Midbrain (tissue), 1 donor: ENCODE measurements at regions not wholly inside any gene's neighbourhood (a gene's known extent, or its start where the extent isn't known, plus 50 kb on each side); places are given as distances from the start of the nearest gene placed in this dataset.
"Not testable (repeated sequence)": the region's sequence is repeated elsewhere in the genome, so short reads cannot be mapped to it uniquely, and the experiment has no call there.

Source experiments
- DNase-seq: peaks from one replicate; lab custom pipeline; 2025; lab: John Stamatoyannopoulos, UW

DNA sequence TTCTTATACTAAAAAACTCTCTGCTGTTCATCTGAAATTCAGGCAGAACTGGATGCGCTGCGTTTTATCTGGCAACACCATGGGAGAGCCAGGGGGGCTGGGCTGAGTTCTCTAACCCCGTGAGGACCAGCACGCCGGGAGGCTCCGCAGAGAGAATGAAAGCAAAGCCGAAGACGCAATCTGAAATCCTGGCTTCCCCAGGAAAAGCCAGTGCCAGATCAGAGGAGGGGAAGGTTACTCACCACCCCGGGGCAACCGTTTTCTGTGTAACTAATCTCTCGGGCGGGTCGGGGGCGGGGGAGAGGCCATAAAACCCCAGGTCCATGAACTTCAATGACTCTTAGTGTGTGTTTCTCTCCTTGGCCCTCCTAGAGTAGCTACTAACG lies 99.4 kb downstream of the SHANK2 start:
- no peak for DNase-seq

DNA sequence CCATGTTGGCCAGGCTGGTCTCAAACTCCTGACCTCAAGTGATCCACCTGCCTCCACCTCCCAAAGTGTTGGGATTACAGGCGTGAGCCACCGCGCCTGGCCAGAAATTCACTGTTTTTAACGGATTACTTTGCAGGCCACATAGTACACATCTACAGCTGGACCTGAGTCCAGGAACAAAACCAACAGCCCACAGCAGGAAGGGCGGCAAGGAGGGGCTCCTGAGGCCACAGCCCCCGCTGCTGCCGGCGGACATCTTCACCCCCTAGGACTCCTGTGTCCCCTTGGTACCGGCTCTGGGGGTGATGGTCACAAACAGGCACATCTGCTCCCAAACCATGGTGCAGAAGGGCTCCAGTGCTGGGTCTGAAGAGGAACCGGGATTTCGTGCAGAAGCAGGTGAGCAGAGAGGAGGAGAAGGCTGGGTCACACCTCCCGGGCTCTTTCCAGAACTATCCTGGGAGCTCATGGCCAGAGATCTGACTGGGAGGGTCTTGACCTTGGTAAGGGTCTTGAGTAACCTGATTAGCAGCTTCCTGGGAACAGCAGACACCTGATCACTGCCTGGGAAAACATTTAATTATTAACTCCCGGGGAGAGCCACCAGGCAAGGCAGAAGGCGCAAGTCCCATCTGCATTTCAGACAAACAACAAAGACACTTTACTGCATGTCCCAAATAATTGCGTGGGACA lies 99.9 kb downstream of the SHANK2 start:
- DNase-seq = not testable (repeated sequence)

DNA sequence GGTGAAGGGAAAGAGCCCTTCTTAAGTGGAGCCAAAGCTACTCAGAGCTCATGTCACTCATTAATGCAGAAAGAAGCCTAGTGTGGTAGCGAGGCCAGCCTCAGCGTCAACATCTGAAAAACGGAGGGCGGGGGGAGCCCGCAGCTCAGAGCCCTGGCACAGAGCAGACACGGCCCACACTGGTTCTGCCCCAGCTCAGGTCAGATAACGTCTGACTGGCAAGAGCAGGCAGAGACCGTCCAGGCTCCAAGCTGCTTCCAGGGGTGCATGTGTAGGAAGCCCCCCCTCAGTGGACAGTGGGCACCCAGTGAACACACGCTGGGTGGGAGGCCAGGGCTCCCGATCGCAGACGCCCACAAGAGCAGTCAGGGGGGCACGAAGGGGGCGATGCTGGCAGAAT lies 100.8 kb downstream of the SHANK2 start:
- no peak for DNase-seq

DNA sequence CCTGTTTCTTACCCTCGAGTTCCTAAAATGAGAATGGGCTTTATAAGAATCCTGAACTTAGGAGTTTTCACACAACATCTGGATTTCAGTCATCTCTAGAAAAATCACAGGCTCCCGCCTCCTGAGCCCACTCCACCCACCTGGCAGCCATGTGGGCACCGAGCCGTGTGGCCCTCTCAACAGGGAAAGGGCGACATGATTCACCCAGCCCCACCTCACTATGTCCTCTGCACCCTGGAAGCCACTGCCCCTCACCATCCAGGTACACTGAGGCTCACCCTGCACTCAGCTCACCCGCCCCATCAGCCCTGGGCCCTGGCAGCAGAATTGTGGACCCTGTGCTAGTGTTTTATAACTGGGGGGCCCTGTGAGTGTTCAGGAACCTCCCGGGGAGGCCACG lies 101.5 kb downstream of the SHANK2 start:
- DNase-seq = no peak

DNA sequence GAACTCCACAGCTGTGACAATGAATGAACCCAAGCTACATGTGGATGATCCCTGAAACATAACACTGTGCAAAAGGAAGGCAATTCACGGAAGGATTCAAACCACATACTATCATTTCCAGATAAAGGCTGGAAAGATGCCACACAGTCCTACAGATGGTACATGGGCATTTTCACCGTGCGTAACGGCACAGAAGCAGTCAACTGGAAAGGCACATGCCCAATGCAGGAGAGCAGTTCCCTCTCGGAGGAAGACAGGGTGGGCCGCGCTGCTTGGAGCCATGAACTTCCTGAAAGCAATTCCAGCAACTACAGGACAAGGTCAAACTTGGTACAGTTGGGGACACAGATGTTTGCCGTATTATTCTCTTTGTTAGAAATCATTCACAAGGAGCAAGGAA lies 103.7 kb downstream of the SHANK2 start:
- DNase-seq = no peak

DNA sequence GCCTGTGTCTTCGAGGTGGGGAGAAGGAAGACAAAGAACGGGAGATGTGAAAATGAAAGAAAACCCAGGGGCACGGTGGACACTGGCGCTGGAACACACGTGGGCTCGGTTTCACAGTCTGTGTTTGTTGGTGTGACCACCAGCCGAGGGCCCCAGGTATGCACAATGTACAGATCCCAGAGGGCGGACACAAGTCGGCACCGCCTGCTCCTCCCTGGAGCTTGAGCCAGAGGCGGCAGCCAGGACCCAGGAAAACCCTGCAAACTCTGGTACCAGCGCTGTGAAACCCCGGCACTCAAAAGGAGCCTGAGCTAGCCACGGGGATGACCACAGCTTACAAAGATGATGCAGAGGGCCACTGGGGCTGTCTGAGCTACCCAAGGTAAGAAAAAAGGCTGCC lies 105.0 kb downstream of the SHANK2 start:
- DNase-seq = no peak

DNA sequence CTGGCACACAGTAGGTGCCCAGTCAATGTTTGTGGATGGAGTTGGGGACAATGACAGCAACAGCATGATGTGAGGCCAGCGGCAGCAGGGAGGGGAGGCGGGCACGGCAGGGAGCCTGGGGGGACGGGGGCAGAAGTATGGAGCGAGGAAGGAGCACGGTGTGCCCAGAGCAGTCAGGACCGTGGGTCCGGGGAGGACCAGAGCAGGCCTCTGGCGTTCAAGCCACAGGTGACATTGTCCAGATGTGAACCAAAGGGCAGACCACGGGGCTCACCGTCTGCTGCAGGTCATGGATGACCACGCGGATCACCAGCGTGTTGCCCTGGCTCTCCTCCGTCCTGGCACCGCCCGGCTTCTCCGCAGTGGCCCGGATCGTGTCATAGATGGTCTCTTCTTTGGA lies 105.5 kb downstream of the SHANK2 start:
- DNase-seq = no peak

DNA sequence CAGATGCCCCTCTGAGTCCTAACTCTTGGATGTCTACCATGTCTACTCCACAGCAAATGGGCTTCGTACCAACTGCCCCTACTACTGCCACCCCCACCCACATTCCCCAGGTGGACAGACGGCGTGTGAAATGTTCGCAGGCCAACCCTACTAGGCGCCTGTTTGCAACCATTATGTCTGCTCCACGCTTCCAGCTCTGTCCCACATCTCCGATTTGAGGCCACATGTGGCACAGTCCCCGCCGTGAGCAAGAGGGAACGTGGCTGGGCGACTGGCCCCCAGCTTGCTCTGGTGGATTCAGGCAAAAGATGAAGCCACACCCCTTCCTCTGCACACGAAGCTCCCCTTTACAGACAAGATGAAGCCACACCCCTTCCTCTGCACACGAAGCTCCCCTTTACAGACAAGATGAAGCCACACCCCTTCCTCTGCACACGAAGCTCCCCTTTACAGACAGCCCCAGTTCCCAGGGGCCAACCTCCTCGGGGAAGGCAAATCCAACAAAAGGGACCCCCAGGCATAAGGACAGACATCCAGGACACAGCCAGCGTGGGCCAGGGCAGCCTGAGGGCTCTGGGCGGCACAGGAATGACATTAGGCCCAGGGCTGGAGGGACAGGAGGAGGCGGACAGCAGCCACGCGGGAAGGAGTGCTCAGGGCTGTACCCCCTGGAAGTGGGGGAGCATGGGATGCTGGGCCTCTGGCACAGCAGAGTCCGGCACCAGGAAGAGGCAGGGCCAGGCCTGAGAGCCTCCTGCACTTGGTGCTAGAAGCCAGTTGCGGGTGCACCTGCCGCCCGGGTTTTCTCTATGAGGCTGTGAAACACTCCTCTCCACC lies 106.2 kb downstream of the SHANK2 start:
- DNase-seq = no peak

DNA sequence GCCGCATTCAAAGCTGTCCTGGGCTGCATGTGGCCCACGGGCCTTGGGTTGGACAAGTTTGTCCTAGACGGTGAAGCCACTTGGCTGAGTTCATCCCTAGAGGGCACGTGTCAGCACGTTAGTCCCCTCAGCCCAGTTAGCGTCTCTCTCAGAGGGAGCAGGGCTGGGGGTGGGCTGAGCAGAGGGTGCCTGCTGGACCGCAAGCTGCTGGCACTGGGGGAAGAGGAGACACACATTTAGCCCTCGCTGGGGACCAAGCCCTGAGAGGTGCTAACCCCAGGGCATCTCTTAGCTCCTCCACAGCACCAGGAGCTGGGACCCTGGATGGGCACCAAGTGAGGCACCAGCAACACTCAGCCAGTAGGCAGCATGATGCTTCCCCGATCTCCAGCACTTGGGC lies 107.0 kb downstream of the SHANK2 start:
- no peak for DNase-seq

DNA sequence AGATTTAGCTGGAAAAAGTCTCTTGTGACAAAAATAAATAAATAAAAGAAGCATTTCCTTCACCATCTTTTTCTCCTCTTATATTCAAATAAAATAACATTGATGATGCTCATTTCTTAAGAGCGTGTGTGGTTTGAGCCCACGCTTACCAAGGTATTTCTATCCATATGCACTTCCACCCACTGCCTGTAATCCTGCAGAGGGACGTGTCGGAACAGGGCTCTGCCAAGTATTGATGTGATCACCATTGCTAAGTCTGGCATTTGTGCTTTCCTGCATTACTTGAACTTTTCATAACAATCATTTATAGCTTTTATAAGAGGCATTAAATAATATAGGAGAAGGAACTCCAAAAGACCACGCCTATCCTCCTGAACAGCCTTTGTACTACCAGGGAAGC lies 107.6 kb downstream of the SHANK2 start:
- no peak for DNase-seq

DNA sequence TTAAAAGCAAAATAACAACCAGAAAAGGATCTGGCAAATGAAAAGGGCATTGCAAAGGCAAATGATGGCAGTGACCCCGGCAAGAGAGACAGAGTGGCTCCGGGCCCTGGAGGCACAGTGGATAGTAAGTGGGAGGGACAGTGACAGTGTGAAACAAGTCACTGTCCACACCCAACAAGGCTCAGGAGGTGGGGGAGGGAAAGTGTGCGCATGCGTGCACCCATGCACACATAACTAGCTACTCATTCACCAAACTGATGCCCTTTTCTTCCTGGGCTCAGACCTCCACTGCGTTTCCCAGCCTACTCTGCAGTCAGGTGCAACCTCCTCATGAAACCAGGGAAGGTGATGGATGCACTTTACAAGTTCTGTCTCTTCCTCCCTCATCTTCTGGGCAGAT lies 108.4 kb downstream of the SHANK2 start:
- DNase-seq = no peak

DNA sequence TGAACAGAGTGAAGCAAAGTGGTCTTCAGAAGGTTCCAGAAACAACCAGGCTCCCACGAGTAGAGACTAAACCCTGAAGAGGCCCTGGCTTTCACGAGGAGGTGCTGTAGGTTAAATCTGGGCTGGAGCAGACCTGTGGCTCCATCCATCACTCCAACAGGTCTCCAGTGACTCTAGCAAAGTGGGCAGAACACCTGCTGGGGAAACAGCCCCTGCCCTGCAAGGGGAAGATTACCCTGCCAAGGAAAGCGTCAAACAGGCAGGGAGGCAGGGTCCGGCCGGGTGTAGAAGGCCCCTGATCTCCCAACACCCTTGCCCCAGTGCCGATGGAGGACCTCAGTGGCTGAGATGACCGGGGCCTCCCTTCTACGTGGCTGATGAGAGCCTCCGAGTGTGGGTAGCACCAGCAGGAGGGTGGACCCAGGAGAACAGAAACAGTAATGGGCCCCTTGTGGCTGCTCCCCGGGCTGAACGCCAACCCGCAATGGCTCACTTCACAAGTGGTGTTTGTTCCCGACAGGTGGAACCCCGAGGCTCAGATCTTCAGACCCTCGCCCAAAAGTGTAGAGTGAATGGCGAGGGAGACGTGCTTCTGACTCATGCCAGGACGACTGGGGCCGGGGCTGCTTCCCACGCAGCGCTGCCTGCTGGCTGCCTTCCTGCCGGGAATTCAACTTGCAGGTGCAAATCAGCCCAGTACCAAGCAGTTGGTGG lies 112.0 kb downstream of the SHANK2 start:
- no peak for DNase-seq

DNA sequence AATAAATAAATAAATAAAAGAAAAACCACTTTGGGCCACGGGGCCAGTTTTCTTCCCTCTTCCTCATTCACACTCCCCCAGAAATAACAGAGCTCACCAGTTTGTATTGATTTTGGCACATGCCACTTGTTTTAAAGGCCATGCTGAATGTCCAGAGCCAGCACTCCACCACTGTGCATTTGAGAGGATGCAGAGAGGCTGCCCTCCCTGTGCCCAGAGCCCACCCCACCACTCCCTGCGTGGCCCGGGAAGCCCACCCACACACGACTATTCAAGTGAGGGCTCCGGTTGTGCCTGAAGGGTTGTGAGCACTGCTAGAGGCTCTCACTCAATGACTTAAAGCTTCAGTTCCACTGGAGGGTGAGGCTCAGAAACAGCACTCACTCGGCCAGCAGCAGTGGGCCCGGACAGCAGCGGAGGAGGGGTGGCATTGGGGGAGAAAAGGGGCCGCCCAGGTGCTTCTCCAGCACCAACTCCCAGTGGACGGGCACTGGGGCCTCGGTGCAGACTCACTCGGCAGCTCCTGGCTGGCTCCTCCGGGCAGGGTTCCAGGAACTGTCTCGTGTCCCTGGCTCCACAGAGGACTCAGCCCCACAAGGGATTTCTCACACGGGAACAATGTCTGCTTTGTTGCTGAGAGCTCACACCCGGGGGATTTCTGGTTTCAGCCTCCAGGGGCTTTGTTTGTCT lies 112.7 kb downstream of the SHANK2 start:
- peak; percentile 93 for DNase-seq

DNA sequence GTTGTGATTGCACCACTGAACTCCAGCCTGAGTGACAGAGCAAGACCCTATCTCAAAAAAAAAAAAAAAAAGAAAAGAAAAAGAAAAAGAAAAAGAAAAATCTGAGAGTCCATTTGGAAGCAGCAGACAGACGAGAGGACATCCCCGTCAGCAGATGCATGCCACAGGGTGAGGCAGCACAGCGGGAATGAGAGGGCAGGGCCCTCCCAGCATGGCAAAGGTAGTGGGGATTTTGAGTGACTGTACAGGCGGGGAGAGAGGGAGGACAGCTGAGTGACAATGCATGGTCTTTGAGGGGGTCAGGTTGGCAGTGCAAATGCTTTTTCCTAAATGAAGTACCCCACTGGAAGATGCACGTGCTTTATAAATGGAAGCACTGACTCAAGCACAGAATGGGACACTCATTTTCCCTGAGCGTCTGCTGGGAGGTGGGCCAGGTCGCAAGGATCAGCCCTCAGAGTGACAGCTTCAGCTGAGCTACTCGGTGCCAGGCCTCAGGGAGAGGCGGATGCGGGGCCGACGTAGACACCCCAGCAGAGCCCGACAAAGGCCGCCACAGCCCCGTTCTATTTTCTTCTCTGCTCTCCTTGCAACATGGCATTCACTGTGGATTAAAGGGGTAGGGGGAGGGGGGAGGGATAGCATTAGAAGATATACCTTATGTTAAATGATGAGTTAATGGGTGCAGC lies 113.5 kb downstream of the SHANK2 start:
- peak; percentile 7 for DNase-seq

DNA sequence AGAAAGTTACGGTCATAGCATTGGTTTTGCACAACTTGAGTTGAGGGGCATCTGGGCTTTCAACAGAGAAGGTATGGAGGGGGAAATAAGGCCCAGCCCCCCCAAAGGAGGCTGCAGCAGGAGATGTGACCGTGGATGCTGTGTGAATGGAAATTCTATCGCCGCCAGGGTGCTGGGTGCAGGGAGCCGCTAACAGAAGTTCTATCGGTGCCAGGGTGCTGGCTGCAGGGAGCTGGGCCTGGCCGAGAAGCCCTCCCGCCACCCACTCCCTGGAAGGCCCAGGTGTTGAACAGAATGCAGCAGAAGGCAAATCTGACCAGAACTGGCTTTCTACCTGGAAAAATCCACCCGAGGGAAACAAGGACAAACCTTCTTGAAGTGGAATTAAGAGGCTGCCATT lies 115.0 kb downstream of the SHANK2 start:
- DNase-seq = no peak

DNA sequence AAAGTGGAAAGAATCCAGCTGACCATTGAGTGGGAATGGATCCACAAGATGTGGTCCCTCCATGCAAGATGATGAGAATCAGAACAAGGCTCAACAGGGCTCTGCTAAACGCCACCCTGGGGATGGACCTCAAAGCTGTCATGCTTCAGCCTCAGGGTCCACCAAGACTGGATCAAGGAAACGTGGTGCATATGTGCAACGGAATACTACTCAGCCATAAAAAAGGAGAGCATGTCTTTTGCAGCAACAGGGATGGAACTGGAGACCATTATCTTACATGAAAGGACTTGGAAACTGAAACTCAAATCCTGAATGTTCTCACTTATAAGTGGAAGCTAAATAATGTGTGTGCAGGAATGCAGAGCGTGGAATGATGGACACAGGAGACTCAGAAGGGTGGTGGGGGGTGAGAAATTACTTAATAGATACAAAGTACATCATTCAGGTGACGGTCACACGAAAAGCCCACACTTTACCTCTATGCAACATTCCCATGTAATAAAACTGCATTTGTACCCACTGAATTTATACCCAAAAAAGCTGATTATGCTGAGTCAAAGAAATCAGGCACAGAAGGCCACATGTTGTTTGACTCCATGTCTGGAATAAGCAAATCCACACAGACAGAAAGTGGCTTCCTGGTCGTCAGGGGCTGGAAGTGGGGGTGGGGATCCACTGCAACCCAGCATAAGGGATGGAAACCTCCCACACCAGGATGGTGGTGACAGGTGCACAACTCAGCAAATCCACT lies 116.1 kb downstream of the SHANK2 start:
- no peak for DNase-seq

DNA sequence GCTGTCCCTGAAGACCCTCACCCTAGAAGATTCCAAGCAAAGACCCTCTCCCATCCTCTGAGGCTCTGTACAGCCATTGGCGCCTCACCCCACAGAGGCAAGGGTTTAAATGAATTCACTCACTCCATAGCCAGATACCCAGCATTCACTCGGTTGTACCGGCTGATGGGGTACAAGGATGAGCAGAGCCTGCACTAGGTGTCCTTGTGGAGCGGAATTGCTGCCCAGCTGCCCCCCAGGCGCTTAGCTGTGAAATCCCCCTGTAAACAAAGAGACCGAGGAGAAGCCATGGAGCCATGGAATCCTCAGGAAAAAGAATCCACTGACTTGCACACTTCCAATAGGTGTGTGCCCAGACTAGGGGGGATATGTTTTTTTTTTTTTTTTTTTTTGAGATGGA lies 117.3 kb downstream of the SHANK2 start:
- no peak for DNase-seq

DNA sequence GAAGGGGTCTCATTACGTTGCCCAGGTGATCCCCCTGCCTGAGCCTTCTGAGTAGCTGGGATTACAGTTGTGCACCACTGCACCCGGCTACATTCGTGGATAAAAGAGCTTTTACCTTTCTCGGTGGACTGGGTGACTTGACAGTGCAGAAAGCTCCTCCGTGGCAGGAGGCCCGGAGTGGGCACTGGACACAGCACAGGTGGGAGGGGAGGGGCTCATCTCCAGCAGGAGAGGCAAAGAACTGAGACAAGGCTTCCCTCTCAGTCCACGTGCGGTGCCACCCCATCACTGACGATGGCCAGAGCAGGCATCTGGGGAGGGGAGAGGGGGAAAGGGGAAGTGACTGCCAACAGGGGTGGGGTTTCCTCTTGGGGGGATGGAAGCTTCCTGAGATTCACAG lies 118.4 kb downstream of the SHANK2 start:
- DNase-seq = no peak

DNA sequence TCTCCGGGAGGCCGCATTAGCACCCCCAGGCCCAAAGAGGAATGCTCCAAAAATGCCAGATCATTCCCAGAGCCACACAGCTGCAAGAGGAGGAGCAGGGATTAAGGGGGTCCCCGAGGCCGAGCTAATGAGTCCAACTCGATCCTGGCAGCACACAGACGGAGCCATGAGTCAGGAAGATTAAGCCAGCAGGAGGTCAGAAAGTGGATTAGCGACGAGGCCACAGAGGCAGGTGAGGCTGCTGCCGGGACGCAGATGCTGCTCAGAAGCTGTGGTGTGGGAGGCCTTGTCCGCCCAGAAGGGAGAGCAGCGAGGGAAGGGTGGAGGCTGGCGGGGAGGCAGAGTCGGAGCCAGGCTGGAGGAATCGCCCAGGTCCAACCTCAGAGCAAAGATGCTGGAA lies 120.5 kb downstream of the SHANK2 start:
- DNase-seq = no peak

DNA sequence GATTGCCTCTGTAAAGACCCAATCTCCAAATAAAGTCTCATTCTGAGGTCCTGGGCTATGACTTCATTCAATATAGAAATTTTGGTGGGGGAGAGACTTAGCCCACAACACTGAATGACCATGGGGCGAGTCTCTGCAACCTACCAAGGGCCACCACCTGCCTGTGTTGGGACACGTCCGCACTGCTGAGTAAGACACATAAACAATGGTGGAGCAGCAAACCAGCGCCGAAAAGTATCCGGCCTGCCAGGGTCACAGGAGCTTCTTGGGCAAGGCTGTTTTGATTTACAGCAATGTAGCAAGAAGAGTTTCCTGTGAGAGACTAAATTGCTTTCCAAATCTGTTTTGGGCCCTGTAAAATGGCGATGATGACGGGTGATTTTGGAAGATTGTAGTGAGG lies 122.3 kb downstream of the SHANK2 start:
- DNase-seq = no peak

DNA sequence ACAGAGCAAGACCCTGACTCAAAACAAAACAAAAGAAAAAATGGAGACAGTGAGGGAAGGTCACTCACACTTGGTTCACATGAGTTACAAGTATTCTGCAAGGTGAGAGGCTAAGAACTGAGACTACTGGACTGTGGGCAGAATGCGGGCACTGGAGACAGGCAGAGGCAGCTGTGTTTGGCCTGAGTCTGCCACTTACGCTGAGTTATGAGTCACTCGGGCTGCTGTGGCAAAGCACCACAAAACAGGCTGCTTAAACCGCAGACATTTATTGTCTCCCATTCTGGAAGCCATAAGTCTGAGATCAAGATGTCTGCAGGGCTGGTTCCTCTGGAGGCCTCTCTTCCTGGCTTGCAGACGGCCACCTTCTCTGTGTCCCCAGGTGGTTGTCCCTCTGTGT lies 122.8 kb downstream of the SHANK2 start:
- no peak for DNase-seq
